Cerebellar cortex (tissue), 1 donor: ENCODE measurements at regions not wholly inside any gene's neighbourhood (a gene's known extent, or its start where the extent isn't known, plus 50 kb on each side); places are given as distances from the start of the nearest gene placed in this dataset.
"Not testable (repeated sequence)": the region's sequence is repeated elsewhere in the genome, so short reads cannot be mapped to it uniquely, and the experiment has no call there.

Experiments
- DNase-seq: peaks from one replicate; pipeline ENCODE4 v3.0.0-alpha.2; 2015; ENCODE audit warnings: low spot score

DNA sequence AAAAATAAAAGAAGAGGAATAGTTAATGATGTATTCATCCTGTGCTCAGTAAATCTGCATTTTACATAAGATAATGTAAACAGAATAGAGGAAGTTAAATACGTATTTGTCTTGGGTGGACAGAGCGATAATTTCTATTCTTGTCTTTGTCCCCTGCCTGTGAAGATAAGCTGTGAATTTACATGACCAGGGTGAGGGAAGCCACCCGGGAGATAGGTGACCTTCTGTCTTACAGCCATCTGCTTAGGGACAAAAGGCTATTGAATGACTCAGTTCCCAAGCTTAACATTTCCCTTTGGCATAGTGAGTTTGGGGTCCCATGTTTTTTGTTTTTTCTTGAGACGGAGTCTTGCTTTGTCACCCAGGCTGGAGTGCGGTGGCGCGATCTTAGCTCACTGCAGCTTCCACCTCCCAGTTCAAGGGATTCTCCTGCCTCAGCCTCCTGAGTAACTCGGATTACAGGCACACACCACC lies 88.7 kb upstream of the KCTD7 start:
- DNase-seq: no peak

DNA sequence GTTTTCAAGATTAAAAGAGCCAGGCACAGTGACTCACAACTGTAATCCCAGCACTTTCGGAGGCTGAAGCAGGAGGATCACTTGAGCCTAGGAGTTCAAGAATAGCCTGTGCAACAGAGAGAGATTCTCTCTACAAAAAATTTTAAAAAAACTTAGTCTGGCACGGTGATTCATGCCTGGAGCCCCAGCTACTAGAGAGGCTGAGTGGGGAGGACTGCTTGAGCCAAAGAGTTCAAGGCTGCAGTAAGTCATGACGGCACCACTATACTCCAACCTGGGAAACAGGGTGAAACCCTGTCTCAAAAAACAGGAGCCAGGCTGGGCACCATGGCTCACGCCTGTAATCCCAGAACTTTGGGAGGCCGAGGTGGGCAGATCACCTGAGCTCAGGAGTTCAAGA lies 86.6 kb upstream of the KCTD7 start:
- DNase-seq: no peak

DNA sequence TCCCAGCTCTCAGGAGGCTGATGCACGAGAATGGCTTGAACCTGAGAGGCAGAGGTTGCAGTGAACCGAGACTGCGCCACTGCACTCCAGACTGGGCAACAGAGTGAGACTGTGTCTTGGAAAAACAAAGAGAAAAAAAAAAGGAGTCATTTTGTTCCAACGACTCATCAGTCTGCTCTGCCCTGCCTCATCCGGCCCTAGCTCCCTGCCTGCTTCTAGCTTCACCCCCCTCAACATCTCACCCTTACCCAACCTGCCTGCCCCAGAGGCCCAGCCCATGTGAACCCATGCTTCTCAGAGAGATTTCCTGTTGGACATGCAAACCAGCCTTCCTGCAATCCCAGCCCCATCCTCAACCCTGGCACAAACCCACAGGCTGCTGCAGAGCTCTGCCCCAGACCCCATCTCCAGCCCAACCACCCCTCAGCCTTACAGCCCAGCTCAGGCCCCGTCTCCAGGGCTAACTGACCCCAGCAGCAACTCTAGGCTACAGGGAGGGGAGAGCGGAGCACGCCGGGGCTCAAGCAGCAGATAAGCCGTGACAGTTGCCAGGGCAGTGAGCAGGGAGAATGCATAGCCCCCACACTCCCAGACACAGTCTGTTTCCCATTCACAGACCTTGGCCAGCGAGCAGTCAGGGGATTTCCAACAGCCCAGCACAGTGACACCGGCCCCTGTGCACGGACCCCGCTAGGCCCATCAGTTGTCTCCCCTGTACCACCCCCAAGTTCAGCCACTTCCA lies 86.0 kb upstream of the KCTD7 start:
- DNase-seq: no peak

DNA sequence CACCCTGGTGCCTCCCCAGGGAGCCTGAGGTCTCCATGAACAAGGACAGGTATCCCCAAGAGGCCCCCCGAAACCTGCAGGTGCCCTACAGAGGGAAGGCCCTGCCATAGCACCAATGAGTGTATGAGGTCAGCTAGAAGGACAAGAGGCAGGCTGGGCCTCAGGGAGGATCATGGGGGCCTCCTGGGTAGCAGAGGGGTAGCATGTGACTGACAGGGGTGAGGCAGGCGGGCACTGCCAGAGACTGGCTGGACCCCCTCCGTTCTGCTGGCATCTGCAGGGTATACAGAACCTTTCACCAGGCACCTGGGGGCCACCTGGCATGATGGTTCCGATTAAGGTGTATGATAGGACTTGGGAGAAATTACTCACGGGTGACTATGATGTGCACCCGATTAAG lies 79.2 kb upstream of the KCTD7 start:
- DNase-seq: no peak

DNA sequence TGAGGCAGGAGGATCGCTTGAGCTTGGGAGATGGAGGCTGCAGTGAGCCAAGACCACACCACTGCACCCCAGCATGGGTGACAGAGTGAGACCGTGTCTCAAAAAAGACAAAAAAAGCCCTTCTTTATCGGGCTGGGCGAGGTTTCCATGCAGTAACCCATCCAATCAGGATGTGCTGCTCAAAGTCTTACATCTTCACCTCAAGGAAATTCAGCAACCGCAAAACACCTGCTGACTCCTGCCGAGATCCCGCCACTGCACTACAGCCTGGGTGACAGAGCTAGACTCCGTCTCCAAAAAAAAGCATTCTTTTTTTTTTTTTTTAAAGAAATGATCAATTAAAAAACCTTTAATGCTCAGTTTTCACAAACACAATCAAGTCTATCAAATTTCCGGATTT lies 75.7 kb upstream of the KCTD7 start:
- DNase-seq: no peak

DNA sequence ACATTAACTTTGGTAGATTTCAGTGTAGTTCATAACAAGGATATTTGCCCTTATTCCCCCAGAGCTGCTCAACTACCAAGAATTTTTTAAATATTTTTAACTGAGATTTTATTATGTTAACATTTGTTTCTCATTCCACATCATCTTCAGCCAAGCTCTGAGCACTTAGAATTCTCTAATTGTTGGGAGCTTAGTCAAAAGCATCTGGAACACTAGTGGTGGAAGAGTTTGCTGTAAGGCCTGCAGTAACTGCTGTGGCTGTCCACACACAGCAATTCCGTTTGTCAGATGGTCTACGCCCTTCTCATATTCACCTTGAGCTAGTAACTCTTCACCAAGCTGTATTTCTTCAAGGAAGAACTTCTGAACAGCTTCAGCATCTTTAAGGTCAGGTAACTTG lies 75.0 kb upstream of the KCTD7 start:
- not testable (repeated sequence) for DNase-seq

DNA sequence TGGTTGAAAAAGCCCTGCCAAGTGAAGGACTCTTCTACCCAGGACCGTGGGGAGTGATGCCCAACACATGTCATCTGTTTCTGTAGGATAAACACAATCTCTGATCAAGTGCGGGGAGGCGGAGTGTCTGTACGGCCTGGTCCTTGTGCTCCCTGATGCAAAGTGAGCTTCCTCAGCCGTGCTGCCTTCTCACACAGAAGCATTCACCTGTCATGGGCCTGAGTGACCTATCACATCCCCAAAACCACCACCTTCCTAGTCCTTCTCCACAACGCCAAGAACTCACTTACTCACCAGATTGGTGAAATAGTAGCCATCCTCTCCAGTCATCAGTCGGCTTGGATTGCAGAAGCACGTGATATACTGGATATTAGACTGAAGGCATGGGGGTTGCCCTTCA lies 74.4 kb upstream of the KCTD7 start:
- DNase-seq: not testable (repeated sequence)

DNA sequence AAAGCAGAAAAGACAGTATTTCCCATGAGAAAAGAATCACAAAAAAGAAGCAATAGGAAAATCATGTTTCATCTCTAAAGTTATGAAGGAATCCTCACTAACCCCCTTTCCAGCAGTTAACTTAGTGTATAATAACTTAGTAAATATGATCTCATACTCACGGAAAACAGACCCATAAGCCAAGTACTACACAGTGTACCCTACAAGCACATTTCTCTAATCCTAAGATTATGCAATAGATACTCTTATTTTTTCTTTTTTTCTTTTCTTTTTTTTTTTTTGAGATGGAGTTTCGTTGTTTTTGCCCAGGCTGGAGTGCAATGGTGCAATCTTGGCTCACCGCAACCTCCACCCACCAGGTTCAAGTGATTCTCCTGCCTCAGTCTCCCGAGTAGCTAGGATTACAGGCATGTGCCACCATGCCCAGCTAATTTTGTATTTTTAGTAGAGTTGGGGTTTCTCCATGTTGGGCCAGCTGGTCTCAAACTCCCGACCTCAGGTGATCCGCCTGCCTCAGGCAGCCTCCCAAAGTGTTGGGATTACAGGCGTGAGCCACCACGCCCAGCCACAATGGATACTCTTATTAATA lies 73.7 kb upstream of the KCTD7 start:
- not testable (repeated sequence) for DNase-seq

DNA sequence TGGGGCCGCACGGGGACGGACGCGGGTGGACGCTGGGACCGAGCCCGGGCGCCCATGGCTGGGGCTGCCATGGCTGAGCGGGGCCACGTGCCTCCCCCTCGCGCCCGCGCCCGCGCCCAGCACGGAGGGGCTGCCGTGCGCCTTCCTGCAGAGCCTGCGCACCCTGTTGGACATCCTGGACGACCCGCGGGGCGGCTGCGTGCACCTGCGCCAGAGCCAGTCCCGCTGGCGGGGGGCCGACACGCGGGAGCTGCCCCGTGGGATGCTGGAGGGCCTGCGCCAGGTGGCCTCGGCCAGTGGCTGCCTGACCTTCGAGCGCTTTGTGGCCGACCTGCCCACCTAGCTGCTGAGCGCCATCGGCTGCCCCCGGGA lies 72.5 kb upstream of the KCTD7 start:
- DNase-seq: no peak

DNA sequence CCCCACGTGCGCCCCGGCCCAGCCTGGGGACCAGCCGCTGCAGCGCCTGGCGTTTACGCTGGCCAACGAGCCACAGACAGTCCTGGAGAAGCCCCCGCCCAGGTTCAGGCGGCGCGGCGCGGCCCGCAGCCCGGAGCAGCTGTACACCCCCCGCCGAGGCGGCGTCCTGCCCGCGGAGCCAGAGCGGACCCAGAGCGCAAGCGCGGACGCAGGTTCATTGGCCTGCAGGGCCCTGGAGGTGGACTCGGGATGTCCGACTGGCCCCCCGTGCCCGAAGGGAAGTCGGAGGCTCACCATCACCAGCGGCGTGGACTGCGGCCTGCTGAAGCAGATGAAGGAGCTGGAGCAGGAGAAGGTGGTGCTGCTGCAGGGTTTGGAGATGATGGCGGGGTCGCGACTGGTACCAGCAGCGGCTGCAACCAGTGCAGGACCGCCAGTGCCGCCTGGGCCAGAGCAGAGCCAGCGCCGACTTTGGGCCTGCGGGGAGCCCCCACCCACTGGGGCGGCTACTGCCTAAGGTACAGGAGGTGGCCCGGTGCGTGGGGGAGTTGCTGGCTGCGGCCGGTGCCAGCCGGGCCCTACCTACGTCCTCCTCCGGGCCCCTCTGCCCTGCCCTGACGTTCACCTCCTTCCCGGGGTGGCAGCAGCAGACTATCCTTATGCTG lies 72.0 kb upstream of the KCTD7 start:
- DNase-seq: no peak

DNA sequence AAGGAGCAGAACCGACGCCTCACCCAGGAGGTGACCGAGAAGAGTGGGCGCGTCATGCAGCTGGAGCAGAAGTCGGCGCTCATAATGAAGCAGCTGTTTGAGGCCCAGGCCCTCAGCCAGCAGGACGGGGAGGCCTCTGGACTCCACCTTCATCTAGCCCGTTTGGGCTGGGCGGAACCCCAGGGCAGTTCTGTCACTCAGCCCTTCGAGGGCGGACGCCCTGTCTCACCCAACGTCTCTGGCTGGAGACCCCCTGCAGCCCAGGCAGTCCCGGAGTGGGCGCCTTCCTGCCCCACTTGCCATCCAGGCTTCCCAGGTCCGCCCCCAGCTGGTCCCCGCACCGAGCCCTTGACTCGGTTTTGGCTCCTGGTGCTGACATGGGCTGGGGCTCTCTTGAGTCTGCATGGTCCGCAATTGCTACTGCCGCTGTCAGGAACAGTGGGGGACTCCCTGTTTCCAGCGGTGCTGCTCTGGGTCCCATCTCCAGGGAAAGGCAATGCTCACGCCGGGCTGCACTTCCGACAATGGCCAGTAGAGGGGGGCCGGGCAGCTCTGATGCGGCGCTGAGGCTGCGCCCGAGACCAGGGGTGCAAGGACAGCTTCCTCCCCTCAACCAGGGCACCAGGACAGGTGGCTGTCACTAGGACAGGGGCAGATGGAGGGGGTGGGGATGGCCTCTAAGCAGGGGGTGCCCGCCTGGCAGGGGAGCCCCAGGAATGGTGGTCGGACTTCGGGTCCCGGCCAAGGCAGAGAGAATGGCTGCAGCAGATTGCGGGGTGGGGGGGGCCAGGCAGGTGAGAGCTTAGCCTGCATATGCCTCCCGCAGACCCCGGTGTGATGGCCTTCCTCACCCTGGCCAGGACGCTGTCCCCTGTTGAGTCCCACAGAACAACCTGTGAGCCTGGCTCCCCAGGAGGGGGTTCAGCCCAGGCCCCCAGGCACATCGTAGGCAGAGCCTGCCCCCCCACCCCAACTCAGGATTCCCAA lies 71.2 kb upstream of the KCTD7 start:
- peak; percentile 65 for DNase-seq

DNA sequence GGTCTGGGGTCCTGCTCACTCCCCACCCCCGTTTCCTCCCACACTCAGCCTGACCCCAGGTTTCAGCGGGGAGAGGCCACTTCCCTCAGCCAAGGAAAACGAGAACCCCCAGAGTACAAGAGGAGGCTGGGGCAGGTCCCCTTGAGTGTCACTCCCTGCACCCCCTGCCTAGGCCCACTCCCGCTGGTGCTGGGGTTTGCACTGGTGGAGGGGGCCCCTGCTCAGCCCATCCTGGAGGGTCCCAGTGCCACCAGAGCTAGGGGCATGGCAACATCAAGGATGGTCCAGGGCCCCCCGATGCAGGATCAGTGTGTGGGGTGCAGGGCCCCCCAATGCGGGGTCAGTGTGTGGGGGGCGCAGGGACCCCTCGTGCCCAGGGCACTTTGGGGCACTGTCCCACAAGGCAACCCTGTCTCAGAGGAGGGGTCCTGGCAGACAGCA lies 70.5 kb upstream of the KCTD7 start:
- DNase-seq: no peak

DNA sequence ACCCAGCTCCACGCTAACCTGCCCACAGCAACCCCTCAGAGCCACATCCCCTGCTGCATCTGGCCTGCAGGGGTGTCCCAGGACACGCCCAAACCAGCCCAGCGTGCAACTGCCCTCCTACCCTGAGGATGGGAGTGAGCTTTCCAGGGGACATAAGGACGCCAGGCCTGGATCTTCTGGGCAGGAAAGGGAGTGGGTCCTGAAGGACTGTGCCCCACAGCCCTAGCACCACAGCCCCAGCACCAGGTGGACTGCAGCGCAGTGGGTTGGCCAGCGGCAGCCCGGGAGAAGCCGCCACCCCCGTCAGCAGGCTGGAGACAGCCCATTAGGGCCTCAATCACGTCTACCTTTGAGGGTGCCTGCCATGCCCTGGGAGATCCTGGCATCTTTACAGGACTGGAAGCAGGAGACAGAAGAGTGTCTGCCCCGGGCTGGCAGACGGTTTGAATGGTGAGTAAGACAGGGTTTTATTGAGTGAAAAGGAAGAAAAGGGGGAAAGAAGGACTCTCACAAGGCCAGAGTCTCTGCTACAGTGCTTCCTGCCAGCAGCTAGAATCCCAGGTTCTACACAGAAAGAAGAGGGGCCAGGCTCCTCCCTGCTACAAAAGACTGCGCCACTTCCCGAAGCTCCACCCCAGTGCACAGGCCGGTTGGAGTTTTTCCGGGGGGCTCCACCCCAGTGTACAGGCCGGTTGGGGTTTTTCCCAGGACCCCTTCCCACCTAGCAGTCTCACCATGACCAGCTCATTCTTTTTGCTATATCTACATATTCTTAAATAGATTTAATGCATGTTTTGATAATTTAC lies 69.8 kb upstream of the KCTD7 start:
- peak; percentile 40 for DNase-seq

DNA sequence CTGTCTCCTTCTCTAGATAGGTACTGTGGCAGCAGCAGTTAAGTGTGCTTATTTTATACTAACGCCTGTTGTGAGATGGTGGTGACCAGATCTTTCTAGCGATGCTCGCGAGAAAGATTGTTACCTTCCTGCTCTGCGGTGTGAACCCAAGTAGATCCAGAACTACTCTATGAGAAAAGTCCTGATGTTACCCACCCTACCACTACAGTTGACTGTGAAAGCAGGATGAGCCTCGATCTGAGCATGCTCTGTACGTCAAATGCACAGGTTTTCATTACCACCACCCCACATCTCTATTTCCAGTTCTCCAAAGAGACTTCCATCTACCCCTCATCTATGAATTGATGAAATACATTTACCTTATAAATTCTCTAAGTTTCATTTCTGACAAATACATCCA lies 64.6 kb upstream of the KCTD7 start:
- DNase-seq: no peak

DNA sequence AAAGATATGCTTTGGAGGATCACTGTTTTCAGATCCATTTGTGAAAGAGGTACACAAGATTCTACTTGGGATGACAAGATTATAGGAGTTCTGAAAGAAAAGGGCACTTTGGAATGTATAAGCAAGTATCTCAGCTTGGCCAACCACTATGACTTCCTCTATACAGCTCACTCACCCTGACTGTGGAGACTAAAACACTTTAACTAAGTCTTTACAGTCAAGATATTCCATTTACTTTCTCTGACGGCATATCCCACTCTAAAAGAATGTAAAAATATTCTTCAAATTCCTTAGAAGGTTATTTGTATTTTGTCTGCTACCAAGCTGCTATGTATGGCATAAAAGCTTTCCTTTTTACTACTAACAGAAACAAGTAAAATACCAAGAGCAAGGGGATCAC lies 58.5 kb upstream of the KCTD7 start:
- DNase-seq: not testable (repeated sequence)

DNA sequence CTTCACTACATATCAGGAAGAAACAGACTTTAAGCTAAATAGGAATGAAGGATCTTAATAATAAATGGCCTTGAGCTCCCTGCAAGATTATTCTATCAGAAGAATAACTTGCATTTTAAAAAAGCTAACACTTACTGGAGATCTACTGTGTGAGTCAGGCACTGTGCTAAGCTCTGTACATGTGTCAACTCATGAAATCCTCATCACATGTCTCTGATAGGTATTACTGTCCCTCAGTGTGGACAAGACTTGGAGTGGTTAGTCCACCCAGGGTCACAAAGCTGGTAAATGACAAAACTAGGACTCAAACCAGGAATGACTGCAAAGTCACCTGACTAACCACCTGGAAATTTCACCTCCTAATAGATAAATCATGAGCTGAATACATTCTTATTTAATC lies 57.1 kb upstream of the KCTD7 start:
- no peak for DNase-seq

DNA sequence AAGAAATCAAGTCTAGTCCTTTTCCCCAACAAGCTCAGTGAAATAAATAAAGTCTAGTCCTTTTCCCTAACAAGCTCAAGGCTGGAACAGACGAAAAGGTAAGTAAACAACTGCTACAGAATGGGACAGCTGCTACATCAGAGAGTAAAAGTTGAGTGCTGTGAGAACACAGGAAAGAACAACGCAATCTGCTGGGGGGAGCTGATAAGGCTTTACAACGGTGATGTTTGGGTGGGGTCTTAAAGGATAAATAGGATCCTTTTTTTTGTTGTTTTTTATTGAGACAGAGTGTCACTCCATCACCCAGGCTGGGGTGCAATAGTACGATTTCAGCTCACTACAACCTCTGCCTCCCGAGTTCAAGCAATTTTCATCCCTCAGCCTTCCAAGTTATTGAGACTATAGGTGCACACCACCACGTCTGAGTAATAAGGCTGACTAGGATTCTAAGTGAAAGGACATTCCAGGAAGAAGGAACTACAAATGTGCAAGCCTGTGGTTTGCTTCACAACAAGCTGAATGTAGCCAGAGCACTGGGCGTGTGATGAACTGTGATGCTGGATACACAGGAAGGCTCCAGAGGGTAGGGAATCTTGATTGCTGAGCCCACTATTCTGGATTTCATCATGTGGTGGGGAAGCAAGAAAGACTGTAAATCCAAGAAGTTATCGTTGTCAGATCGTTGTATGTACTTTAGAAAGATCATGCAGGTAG lies 54.7 kb upstream of the KCTD7 start:
- not testable (repeated sequence) for DNase-seq

DNA sequence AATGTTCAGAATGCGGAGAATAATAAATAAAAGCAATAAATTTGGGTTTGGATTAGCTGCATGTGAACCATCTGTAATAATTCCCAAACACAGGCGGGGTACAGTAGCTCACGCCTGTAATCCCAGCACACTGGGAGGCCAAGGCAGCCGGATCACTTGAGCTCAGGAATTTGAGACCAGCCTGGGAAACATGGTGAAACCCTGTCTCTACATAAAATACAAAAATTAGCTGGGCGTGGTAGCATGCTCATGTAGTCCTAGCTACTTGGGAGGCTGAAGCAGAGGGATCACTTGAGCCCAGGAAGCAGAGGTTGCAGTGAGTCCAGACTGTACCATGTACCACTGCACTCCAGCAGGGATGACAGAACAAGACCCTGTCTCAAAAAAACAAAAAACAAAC lies 53.9 kb upstream of the KCTD7 start:
- not testable (repeated sequence) for DNase-seq

DNA sequence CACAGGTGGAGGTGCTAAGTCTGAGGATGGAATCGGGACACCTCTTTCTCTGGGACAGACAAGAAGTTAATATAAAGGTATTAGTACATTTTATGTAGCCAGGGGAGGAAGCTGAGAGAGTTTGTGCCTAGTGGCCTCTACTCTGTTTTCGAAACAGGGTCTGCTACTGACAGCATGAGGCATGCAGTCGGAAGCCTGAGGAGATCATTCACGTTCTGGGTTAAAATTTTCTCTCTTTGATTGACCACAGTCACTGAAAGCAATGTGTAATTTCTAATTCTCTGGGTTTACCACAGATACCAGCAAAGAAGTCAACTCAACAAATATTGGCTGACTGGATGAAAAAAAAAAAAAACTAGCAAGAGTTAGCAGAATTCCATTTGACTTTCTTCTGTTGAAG lies 53.3 kb upstream of the KCTD7 start:
- no peak for DNase-seq

DNA sequence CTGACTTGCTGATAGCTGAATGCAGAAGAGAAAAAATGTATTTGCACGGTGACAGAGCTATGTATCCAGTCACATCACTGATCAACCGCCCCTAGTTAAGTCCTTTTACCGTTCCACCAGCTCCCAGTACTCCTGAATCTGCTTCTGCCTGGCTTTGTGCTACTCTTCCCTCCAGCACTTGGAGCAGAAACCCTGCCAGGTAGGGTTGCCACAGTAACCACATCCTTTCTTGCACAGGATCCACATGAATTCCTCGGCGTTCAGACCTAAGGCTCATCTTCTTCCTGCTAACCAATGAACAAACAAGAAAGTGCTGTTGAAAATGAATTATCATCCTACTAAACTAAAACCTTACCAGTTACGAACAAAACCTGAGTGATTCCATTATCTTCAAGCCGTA lies 52.0 kb upstream of the KCTD7 start:
- peak; percentile 64 for DNase-seq
